Midbrain (tissue), 1 donor: ENCODE measurements at regions not wholly inside any gene's neighbourhood (a gene's known extent, or its start where the extent isn't known, plus 50 kb on each side); places are given as distances from the start of the nearest gene placed in this dataset.
"Not testable (repeated sequence)": the region's sequence is repeated elsewhere in the genome, so short reads cannot be mapped to it uniquely, and the experiment has no call there.

ENCODE experiments used
- DNase-seq: peaks from one replicate; lab custom pipeline; 2025; lab: John Stamatoyannopoulos, UW

DNA sequence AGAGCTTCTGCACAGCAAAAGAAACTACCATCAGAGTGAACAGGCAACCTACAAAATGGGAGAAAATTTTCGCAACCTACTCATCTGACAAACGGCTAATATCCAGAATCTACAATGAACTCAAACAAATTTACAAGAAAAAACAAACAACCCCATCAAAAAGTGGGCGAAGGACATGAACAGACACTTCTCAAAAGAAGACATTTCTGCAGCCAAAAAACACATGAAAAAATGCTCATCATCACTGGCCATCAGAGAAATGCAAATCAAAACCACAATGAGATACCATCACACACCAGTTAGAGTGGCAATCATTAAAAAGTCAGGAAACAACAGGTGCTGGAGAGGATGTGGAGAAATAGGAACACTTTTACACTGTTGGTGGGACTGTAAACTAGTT, 1439.7 kb downstream of the FSCB start:
- not testable (repeated sequence) for DNase-seq

DNA sequence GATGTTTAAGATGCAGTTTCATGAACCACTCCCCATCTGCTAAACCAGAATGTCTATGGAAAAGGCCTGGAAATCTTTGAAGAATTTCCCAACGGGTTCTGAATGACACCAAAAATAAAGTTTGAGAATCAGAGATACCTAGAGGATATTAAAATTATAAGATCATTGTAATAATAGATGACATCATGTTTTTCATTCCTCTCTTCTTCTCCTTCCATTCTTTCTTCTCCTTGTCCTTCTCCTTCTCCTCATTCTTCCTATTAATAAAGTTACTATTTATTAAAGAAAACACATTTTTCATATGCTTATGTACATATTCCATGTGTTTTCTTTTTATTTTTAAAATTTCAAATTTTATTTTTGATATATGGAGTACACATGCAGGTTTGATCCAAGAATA, 1449.4 kb downstream of the LRFN5 start:
- DNase-seq, result no peak

GRCh38 chr14:43052897-43053296, 1446.2 kb downstream of the LRFN5 start:
- DNase-seq, result no peak

DNA sequence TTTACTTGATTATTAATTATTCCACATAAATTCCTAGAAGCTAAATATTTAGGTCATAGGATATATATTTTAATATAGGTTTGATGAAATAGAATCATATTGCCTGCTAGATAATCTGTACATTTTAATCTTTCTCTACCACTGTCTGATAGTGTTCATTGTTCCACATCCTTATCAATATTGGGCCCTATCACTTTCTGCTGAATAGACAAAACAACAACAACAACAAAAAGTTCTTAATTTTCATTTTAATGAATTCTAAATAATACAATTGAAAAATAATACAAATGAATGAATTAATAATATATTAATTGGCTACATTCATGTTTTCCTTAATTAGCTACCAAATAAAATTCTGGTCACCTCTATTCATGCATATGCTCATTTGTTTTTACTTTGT, 1437.2 kb downstream of the LRFN5 start:
- DNase-seq, result no peak

DNA sequence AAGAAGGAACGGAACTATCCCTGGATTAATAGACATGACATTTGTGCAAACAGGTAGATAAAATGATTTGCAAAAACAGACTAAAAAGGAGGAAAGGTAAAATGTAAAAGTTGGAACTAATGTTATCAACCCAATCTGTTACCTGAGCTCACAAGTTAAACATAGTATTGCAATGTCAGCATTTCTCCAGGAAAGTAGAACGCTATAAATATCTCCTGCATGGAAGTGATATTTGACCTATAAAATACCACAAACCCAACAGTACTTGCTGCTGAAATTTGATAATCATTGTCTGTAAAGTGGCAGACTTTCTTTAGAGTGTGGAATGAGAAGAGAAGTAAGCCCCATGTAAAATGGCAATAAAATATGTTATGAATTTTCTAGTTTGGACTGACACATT, 1435.7 kb downstream of the LRFN5 start:
- DNase-seq, result no peak

DNA sequence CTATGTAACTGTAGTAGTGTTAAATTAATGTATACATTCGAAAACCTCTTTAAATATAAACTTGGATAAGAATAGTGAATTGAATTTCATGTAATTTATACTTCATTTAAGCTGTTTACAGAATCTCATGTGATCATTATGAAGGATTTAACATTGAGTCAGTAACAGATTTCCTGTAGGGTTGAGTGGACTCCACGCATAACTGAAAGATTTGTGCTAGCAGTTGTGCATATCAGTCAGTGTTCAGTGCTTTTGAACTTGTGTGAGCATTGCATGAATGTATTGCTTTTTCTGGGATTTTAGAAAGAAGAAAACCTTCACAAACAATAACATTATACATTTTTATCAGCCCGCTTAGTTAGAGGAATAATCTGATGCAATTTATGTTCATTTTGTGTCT, 1435.3 kb downstream of the LRFN5 start:
- DNase-seq, result no peak

GRCh38 chr14:43041207-43041606, 1434.5 kb downstream of the LRFN5 start:
- DNase-seq, result no peak

DNA sequence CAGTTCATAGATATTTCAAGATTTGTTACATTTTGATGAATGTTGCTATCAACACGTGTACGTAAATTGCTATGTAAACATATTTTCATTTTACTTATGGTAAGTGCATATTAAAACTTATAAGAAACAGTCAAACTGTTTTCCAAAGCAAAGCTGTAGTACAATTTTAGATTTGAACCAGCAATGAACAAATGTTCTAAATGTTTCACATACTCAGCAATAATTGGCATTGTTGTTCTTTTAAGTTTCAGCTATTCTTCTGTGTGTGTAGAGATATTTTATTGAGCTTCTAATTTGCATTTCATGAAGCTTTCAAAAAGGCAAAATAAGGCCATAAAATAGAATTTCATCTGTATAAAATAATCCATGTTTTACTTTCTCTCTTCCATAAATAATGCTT, 1433.2 kb downstream of the LRFN5 start:
- DNase-seq, result no peak

DNA sequence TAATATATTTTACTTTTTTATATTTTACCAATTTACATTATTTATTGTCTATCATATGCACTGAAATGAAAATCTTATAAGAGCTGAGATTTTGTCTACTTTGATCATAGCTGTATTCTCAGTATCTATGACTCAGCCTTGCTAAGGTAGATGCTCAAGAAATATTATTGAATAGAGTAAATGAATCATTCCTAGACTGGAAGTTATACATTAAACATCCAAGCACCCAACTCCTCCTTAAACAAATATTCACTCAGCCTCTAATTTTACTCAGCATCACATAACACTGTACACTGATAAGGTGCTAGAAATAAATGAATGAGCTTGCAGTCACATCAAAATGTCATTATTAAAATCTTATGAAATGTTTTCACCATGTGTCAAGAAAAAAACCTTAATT, 1424.9 kb downstream of the LRFN5 start:
- DNase-seq, result no peak

GRCh38 chr14:43022094-43022800, 1415.6 kb downstream of the LRFN5 start:
- DNase-seq, result no peak

DNA sequence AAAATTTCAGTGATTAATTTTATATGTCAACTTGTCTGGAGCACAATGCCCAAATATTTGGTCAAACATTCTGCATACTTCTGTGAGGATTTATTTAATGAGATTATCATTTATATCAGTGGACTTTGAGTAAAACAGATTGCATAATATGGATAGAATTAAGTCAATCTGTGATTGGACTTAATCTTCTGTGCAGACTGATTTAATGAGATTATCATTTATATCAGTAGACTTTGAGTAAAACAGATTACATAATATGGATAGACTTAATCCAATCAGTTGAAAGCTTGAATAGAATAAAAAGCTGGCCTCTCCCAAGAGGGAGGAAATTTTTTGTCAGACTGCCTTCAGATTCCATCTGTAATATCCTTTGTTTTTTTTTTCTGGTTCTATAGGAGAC, 1413.2 kb downstream of the LRFN5 start:
- no peak for DNase-seq

DNA sequence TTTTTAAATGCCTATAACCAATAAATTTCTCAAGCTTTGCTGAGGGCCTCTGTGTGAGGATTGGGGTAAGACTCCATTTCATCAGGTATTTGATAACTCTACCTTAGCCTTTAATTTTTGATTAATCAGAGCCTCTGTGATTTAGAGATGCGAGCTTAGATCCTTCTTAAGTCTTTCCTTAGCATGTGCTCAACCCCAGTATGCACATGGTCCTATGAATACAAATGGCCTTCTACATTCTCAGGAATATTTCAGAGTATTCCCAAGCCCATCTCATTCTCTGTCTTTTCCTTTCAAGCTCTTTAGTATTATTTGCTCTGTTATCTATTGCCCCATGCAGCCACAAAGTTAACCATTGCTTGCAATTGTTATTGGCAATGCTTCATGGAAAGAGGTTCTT, 1407.7 kb downstream of the LRFN5 start:
- DNase-seq, result no peak

DNA sequence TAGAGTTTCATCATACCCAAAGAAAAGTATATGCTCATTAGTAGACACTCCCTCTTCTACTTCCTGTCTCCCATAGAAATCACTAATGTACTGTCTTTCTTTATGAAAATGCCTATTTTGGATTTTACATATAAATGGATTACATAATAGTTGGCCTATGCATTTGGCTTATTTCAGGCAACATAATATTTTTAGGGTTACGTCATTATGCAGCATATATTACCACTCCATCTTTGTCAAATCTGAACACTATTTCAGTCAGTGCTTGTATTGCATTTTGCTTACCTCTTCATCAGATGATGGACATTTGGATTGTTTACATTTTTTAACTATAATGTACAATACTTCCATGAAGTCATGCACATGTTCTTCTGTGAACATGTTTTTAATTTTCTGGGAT, 1406.1 kb downstream of the LRFN5 start:
- no peak for DNase-seq

DNA sequence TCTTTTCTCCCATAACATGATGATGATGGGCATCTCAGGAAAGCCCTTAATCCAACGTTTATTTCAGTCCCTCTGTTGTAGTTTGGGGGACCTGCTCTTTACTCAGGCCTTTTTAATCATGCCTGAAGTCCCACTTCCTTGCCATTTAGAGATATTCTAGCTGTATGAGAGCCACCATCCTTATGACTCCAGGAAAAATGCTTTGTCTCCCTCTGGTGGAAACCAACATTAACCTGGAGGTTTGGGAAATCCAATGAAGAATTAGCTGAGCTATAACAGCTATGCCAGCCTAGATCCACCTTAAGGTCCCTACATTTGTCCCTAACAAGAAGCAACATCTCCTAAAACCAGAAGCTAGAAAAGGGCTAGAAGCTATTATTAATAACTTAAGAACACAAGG, 1399.1 kb downstream of the LRFN5 start:
- peak; percentile 12 for DNase-seq

GRCh38 chr14:43003845-43004244, 1397.2 kb downstream of the LRFN5 start:
- DNase-seq, result no peak

GRCh38 chr14:43001731-43002130, 1395.1 kb downstream of the LRFN5 start:
- DNase-seq, result no peak

GRCh38 chr14:42994051-42994736, 1387.5 kb downstream of the LRFN5 start:
- DNase-seq, result no peak

- DNase-seq, result no peak
These were observed 1386.3 kb downstream of the LRFN5 start for GRCh38 chr14:42992930-42993329.

GRCh38 chr14:42980419-42980818, 1373.7 kb downstream of the LRFN5 start:
- DNase-seq, result no peak

GRCh38 chr14:42973171-42973570, 1366.5 kb downstream of the LRFN5 start:
- DNase-seq, result not testable (repeated sequence)

DNA sequence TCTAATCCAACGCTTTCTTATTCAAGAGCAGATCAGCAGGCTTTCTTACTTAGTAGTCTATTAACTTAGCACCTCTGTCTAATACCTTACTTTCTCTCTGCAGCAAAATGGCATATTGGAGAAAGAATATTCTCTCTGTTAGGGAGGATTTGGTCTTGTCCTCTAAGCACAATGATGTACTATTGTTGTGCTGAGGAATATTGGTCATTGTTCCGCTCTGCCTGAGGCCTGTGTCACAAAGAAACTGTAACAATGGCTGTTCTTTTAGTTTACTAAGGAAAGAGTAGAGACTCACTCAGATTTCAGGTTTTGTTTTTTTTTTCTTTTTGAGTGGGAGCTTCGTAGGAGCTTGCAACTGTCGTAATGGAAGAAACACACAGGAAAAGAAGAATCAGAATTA, 1358.8 kb downstream of the LRFN5 start:
- DNase-seq, result peak; percentile 50

DNA sequence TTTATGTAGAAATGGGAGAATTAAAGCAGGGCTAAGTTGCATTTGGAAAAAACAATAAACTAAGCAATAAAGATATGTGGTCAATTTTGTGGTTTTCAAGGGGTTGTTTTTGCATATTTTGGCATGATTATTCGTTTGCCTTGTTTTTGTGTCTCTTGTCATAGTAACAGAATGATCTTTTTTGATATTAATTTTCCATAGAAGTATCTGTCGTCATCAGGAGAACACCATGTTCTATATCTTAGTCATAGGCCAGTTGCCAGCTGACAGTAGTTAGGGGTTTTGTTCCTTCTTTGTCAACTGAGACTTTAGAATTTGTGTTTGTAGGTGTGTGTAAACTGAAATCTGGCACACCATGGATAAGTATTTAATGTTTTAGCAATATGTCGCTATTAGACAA, 1354.8 kb downstream of the LRFN5 start:
- no peak for DNase-seq

- DNase-seq, result no peak
These were observed 1343.7 kb downstream of the LRFN5 start for GRCh38 chr14:42950363-42950762.

- no peak for DNase-seq
These were observed 1341.3 kb downstream of the LRFN5 start for GRCh38 chr14:42947991-42948390.
